NCI-H2171 treated with DMSO at 0.1 percent for 48 hours (cell line): ENCODE measurements at regions not wholly inside any gene's neighbourhood (a gene's known extent, or its start where the extent isn't known, plus 50 kb on each side); places are given as distances from the start of the nearest gene placed in this dataset.

ENCODE experiments used
- DNase-seq: peaks from one replicate; lab custom pipeline; 2025; lab: John Stamatoyannopoulos, UW

DNA sequence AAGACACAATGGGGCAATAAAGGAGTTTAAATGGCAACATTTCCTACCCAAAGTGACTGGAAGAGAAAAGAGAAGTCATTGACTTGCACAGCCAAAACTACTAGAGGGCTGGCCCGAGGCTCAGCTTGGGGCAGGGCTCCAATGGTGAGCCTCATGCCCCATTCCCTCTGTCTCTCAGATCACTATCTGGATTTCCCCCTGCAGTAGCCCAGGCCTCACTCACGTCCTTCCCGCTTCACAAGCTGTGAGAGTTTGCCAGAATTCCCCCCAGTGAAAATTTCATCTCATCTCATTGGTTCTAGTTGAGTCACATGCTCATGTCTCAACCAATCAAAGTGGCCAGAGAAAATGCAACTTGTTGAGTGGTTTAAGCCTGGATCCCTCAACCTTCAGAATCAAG, 181.3 kb downstream of the WDR11 start:
- DNase-seq = no peak

DNA sequence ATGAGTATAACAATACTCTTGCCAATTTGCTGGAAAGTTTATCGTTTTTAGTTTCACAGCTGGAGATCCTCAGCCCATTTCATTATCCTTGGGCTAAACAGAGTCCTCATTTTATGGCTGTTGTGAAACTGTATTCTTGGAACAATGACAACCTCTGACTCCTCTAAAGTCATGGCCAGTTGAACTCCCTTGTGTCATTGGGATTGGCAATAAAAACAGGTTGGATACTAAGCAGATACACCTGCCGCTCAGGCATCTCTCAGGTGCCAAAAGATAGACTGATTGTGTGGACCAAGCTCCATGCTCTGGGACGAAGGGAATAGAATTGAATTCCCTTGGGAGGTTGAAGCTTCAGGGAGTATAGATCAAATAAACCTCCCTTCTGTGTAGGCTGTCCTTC, 182.2 kb downstream of the WDR11 start:
- DNase-seq = peak; percentile 11

DNA sequence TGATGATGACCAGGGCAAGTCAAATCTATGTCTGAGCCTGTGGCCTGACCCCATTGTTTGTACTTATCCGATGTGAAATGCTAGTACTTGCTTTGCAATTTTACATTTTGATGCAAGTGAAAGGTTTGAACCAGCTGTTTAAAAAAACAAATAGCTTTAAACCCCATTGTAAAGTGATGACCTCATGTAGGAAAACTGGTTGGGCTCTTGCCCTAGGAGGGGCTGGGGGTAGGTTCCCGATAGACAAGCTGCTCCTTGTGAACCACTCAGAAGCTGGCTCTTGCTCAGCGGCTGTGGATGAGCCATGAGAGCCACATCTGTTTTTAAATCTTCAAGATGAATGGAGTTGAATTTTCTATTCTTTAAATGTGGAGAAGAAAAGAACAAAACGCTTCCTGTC, 185.3 kb downstream of the WDR11 start:
- DNase-seq = no peak

DNA sequence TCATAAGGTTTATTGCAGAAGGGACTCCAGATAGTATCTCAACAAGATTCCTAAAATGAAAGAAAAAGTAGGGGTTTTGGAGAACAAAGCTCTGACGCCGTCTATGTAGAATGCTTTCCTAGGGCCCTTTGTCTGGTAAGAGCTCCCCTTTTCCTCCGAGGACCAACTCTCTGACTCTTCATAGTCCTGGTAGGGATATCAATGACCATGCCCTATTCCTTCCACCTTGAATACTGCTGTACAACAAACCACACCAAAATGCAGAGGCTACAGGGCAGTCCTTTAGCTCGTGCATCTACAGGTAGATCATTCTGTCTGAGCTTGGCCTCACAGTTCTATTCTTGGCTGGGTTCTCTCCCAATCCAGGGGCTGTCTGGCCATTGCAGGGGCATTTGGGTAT, 190.3 kb downstream of the WDR11 start:
- no peak for DNase-seq

DNA sequence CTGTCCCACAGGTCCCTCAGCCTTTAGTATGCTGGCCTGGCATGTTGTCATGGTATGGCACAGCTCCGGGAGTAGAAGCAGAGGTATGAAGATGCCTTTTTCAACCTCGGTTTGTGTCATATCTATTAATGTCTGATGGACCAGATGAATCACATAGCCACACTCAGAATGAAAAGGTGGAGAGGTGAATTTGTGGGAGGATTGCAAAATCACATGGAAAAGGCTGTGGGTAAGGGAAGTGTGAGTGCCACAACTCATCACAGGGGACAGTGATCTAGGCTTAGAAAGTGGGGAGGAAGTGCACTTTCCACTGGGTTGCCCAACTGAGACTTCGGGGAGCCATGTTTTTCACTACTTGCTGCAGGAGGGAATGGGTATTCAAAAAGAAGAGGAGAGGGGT, 190.7 kb downstream of the WDR11 start:
- DNase-seq = no peak

DNA sequence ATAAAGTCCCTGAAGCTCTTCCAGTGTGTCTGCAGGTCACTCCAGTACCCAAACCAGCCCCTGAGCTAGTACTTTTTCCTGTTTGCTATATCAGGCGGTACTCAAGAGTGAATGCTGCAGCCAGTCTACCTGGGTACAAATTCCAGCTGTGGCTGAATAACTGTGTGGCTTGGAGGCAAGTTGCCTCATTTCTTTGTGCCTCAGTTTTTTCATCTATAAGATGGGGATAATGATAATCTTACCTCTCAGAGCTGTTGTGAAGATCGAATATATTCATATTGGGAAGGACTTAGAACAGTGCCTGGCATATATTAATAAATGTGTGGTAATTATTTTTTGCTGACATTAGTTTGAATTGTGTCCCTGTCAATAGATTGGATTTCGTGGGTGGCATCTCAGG, 191.2 kb downstream of the WDR11 start:
- DNase-seq = no peak

DNA sequence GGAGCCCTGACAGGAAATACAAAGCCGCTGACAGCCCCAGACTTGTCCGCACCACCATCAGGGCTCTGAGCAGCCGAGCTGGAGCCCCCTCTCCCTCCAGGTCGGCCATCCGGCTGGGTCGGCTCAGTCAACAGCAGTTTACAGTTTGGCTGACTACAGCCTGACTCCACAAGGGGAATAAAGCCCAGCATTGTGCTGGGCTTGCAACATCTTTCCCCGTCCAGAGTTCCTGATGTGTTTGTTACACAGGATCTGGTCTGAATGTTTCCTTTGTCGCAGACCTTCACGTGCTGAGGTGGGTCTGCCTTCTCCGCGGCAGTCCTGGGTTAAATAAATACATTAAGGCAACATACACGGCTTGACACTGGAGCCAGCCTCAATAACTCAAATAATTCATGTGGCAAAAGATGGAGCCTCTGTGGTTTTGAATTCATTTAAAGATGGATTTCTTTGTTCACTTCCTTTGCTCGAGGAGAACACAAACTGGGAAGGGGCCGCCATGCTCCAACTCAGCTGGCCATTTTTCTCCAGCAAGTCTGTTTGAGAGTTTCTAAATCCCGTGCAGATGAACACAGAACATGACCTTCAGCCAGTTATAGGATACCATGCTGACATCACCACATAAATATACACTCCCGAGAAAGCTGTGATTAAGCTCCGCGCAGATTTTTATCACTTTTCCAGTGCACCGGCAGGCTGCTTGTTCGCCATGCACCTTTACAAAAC, 192.1 kb downstream of the WDR11 start:
- DNase-seq = no peak

DNA sequence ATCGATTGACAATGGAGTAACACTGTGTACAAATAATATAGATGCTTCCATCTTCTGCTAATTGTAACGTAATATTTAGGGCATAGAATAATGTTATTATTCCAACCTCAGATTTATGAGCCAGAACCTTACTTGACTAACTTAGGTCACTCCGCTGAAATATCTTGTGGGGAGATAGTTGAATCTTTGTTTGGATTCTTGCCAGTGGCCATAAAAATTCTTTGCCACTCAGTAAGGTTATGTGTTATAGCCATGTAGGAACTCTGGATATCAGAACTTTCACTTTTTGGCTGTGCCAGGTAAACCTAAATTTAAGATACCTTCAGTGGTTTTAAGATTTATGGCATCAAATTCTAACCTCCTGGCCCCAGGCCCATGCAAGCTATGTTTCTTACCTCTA, 197.6 kb downstream of the WDR11 start:
- DNase-seq = no peak

DNA sequence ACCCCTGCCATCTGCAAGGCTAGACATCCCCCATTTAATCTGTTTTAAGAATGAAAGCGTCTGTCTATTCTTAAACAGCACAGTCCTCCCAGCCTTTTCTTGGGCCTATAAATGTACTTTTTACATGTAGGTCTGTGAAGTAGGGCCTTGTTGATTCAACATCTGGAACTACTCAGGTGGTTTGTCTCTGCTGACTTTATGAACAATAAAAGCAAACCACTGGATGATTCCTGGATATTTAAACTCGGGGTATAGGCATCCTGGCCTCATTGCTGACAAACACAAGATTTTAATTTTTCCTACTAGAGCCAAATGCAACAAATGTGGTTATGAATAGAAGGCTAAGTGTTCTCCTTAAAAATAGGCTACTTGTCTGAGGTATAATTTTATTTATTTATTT, 198.3 kb downstream of the WDR11 start:
- DNase-seq = no peak

DNA sequence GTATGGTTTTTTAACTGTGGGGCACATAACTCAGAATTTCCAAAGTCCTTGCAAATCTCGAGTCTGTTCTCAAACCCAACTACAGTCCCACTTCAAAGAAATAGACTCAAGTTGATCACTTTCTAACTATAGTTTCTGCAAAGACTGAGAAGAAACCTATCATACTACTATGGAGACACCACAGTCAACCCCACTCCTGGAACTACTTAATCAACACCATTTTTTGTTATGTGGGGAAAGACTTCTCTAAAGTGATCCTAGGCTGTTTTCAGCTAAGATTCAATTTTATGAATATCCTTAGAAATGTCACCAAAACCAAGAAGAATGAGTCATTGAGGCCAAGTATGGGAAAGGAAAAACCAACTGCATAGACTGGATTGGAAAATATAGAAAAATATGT, 198.8 kb downstream of the WDR11 start:
- no peak for DNase-seq

DNA sequence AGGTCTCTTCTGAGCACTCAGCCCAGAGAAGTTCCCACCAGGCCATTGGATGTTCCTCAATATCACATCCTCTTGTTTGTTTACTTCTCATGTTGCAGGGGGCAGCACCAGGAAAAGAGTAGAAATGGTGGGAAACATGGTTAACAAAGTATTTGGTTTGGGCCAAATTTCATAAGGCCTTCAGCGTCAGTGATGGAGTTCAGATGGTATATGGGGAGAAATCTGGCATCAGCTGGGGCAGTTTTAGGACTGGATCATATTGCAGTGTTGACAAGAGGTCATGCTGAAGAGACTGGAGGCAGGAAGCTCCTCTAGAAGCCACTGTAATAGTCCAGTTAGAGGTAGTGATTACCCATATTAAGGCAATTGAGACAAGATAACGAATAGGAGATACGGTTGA, 200.0 kb downstream of the WDR11 start:
- DNase-seq = no peak

DNA sequence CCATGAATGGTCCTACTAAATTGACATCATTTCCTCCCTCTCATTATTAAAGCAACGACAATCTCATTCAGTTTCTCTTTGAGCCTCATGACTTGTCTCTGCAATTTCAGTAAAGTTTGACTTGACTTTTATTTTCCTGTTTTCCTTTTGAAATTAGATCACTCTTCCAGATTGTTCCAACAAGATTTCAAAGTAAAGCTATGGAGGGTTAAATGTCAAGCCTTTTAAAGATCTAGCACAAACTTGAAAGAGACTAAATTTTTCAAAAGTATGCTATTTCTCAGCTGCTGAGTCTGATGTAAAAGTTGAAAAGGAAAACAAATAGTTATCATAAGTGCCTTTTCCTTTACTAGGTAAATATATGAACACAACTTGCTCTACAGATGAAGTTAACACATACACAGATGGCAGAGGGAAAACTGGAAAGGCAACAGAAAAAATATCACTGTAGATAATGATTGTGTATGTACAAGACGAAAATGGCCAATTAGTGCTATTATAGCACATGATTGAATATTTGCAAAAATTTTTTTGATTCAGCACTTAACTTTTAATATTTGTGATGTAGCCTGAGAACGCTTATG, 200.6 kb downstream of the WDR11 start:
- no peak for DNase-seq

DNA sequence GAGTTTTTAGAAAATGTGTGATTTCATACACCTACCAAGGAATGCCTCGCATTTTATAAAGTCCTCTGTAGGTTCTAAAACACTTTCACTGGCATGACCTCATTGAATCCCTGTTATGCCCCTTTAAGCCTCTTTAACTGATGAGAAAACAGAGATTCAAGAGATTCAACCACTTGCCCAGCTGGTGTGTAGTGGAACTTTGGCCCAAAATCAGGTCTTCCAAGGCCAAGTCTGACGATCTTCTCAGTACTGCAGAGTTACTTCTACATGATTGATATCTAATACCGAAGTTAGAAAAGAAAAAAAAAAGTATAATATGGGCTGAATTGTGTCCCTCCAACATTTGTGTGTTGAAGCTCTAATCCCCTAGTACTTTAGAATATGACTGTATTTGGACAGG, 202.0 kb downstream of the WDR11 start:
- no peak for DNase-seq

DNA sequence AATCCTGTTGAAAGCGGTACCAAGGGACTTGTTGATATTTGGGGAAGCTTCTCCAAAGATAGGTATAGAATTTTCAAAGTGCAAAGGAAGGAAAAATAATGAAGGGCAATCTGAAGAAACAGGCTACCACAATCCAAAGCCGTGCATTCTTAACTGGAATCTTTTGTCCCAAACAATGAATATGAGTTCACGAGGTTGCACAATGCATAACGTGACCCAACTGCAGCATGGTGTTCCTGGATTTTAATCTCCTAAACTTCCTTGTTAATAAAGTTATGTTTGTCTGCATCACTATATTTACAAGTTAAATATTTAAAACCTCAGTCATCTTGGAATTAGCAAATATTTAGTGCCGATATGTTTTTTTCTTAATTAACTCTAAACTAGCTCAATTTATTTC, 203.7 kb downstream of the WDR11 start:
- DNase-seq = no peak

DNA sequence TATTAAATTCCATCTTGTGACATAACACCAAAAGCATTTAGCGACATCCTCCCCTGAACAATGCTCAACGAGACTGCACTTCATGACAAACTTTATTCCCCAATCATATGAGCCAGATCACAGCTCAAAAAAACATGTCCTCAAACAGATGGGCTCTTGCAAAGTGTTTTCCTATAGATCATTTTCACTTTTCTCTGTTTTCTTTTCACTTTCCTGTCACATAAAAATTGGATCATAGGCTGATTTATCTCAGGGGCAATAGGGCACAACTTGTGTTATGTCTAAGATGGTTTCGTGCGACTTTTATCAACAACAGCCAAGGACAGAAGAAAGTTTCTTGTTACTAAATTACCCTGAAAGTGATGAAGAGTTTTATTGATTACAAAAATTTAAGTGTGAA, 206.1 kb downstream of the WDR11 start:
- DNase-seq = peak; percentile 59

DNA sequence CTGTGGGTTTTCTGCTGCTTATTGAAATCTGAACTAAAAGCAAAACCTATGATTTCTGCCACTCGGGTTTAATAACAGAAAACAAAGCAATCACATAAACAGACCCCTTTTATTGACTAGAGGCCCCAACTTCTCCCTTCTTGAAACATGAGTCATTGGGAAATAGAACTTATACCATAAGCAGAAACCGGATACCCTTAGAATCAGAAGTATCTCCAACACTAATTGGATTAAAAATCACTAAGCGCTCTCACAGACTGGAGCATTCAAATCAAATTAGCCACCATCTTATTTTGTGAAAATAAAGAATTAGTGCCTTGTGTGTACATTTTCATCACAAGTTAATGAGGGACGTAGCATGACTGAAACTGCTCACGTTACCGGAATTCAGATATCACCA, 206.9 kb downstream of the WDR11 start:
- DNase-seq = peak; percentile 60

DNA sequence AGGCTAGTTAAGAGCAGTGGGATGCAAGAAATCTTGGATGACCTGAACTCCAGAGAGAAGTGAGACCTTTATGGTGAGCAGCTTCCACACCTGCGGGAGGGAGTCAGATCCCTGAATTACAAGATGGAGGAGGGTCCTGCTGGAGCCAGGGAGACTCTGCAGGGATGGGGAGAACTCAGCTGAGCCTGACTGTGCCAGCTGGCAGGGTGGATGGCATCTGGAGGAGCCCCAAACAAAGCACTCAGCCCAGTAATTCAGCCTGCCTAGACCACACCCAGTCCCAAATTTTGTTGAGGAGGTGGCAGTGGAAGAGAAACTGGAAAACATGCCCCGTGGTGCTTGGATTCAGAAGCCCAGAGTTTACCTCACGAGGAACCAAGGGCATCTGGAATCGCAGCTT, 208.2 kb downstream of the WDR11 start:
- DNase-seq = peak; percentile 80

DNA sequence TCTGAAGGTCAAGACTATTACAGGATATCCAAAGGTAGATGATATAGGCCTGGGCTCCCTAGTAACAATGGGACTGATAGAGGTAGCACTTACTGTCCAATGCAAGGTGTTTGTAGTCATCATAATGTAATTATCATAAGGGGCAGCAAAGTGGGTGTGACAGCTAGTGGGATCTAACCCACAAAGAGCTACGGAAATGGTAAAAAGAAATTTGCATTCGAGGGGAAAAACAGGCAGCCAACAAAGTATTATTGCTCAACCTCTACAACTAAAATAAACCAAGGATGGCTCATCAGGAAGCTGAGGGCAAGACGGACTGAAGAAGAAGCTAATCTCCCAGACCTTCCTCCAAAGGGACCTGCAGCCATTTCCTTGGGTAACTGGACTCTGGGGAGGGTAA, 211.0 kb downstream of the WDR11 start:
- no peak for DNase-seq

DNA sequence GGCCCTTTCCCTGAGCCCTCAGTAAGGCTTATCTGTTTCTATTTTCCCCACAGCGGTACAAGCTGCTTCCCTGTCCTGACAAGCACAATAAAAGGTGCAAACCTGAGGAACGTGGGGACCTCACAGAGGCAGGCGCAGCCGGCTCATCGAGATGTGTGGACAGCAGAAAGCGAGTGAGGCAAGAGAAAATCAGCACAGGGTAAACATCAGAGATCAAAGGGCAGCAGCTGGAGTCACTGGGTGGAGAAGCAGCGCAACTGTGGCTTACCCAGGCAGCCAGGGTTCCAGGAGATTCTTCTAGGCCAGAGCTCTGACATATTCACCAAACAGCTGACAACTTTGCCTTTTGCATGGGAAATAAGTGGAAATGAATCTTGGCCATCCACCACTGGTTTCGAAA, 212.6 kb downstream of the WDR11 start:
- no peak for DNase-seq

DNA sequence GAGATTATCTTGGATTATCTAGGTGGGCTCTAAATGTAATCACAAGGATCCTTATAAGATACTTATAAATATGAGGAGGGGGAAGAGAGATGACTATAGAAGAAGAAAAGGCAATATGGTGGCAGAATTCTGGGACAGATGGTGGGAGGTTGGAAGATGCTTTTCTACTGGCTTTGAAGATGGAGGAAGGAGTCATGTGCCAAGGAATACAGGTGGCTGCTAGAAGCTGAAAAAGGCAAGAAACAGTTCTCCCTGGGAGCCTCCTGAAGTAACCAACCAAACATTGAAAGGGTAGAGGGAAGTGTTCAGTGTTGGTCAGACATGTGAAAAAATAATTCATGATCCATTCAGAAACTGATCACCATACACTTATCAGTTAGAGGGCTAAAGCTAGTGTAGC, 213.3 kb downstream of the WDR11 start:
- DNase-seq = peak; percentile 51

DNA sequence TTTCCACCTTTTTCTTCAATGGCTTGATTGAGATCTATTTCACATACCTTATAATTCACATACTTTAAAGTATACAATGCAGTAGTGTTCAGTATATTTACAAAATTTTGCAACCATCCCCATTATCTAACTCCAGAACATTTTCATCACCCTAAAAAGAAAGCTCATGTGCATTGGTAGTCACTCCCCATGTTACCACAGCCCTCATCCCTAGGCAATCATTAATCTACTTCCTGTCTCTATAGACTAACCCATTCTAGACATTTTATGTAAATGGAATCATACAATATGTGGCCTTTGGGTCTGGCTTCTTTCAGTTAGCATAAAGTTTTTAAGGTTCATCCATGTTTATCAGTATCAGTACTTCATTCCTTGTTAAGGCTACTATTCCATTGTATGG, 214.2 kb downstream of the WDR11 start:
- no peak for DNase-seq

DNA sequence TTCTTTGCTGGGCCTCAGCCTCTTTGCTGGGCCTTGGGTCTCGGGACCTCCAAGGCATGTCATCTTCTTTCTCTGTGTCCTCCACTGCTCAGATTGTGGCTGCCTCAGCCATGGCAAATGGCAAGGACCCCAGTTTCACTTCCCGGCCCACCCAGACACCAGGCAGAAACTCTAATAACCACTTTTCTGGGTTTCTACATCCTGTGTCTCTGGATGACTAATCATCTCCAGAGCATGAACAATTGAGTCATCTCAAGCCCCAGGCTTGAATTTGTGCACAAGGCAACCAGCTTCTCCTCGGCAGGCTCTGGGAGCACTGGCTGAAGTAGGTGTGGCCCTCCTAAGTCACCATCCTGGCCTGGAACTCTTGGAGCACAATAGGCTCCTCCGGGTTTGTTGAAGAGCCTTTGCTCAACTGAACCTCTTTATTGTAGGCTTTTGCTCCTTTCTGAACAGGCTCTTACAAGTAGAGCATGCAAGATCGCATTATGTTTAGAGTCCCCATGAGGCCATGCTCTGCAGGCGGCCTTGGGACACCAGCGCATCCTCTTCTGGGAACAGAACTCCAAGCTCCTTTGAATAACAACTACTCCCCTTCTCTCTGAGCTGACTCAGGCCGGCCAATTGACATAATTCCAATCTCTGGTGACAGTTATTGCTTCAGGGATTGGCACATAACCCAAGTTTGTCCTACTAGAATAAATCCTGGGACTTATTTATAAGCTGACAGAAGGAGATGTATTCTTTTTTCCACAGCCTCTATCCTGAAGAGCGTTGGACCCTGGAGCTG, 218.1 kb downstream of the WDR11 start:
- no peak for DNase-seq

DNA sequence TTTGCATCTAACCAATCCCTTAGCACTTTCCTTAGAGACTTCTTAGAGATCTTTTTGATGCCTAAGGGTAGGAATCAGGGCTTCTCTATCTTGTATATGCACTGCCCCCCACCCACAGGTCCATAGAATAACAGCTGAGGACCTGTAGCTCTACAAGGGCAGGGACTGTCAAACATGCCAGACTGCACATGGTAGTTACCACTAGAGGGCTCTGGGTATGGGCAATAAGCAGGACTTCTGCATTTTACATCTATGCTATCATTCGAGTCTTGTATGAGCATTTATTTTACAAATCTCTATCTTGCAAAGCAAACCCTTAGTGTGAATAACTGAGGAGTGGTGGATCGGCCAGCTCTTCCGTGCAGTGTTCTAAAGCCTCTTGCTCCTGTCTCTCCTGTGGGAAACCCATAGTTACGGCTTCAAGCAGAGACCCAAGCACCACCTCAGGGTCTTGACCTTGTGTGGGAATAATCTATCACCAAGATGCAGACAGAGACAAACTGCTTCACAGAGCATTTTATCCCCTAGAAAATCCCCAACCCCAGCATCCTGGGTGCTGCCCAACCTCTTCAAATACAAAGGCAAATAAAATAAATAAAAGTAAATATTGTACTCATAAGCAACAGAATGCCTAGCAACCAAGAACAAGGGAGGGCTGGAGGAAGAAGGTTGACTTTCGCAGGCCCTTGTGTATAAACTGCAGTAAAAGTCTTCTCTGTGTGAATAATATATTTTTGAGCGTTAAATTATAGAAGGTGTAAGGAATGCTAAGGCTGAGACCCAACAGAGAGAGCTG, 219.3 kb downstream of the WDR11 start:
- DNase-seq = no peak
